ENCODE measurements at regions not wholly inside any gene's neighbourhood (a gene's known extent, or its start where the extent isn't known, plus 50 kb on each side); places are given as distances from the start of the nearest gene placed in this dataset.

GRCh38 chr2:3099145-3099859 is 278.3 kb downstream of the EIPR1 start:
- peaks cover 10% of the 10 kb centered on the region; the same call in 1 of the 2 replicates for H3K9me3 Mint-ChIP-seq
- no peaks in the 10 kb centered on the region for H3K4me1 Mint-ChIP-seq (ENCODE audit: low read depth)
- H3K27me3 Mint-ChIP-seq (ENCODE audit: insufficient read depth): peaks cover 3% of the 10 kb centered on the region
- H3K36me3 Mint-ChIP-seq (ENCODE audit: low read depth): no peaks in the 10 kb centered on the region; the same call in 1 of the 2 replicates
- no peak for TF ChIP-seq CTCF (IDR thresholded peaks at IDR 0.05)
- no peak overlapping the region for H3K27ac Mint-ChIP-seq
- no peak for DNase-seq
- H3K4me3 Mint-ChIP-seq: no peak overlapping the region

GRCh38 chr2:3098231-3098630 is 279.4 kb downstream of the EIPR1 start:
- no peak for TF ChIP-seq CTCF (IDR thresholded peaks at IDR 0.05)
- DNase-seq: no peak
- no peak overlapping the region for H3K27ac Mint-ChIP-seq
- H3K27me3 Mint-ChIP-seq (ENCODE audit: insufficient read depth): peaks cover 2% of the 10 kb centered on the region
- no peak overlapping the region for H3K4me3 Mint-ChIP-seq
- no peaks in the 10 kb centered on the region; the same call in 1 of the 2 replicates for H3K36me3 Mint-ChIP-seq (ENCODE audit: low read depth)
- peaks cover 10% of the 10 kb centered on the region; the same call in 1 of the 2 replicates for H3K9me3 Mint-ChIP-seq
- H3K4me1 Mint-ChIP-seq (ENCODE audit: low read depth): no peaks in the 10 kb centered on the region

GRCh38 chr2:3097804-3098203 is 279.8 kb downstream of the EIPR1 start:
- TF ChIP-seq CTCF (IDR thresholded peaks at IDR 0.05): no peak
- Mint-ChIP-seq H3K4me3 (no peak overlapping the region), H3K27ac (no peak overlapping the region), H3K36me3 (ENCODE audit: low read depth) (no peaks in the 10 kb centered on the region; the same call in 1 of the 2 replicates), H3K4me1 (ENCODE audit: low read depth) (no peaks in the 10 kb centered on the region), H3K9me3 (peaks cover 10% of the 10 kb centered on the region; the same call in 1 of the 2 replicates), H3K27me3 (ENCODE audit: insufficient read depth) (peaks cover 2% of the 10 kb centered on the region)
- DNase-seq: no peak

GRCh38 chr2:3094999-3095958 is 282.3 kb downstream of the EIPR1 start:
- H3K36me3 Mint-ChIP-seq (ENCODE audit: low read depth): no peaks in the 10 kb centered on the region
- DNase-seq: no peak
- H3K4me1 Mint-ChIP-seq (ENCODE audit: low read depth): no peaks in the 10 kb centered on the region
- H3K9me3 Mint-ChIP-seq: no peaks in the 10 kb centered on the region; the same call in 1 of the 2 replicates
- H3K27ac Mint-ChIP-seq: no peak overlapping the region
- peaks cover 2% of the 10 kb centered on the region for H3K27me3 Mint-ChIP-seq (ENCODE audit: insufficient read depth)
- H3K4me3 Mint-ChIP-seq: no peak overlapping the region
- TF ChIP-seq CTCF (IDR thresholded peaks at IDR 0.05): no peak

- Mint-ChIP-seq H3K36me3 (ENCODE audit: low read depth) (no peaks in the 10 kb centered on the region), H3K4me1 (ENCODE audit: low read depth) (no peaks in the 10 kb centered on the region), H3K9me3 (peaks cover under 1% of the 10 kb centered on the region; the same call in 1 of the 2 replicates), H3K27me3 (ENCODE audit: insufficient read depth) (no peaks in the 10 kb centered on the region; the same call in 1 of the 2 replicates), H3K4me3 (no peak overlapping the region), H3K27ac (no peak overlapping the region)
- no peak for DNase-seq
- TF ChIP-seq CTCF (IDR thresholded peaks at IDR 0.05): no peak
These were observed 283.3 kb downstream of the EIPR1 start for GRCh38 chr2:3094318-3094717.

Measured in HFFc6 (cell line).